ENCODE measurements at regions not wholly inside any gene's neighbourhood (a gene's known extent, or its start where the extent isn't known, plus 50 kb on each side); places are given as distances from the start of the nearest gene placed in this dataset.

DNA sequence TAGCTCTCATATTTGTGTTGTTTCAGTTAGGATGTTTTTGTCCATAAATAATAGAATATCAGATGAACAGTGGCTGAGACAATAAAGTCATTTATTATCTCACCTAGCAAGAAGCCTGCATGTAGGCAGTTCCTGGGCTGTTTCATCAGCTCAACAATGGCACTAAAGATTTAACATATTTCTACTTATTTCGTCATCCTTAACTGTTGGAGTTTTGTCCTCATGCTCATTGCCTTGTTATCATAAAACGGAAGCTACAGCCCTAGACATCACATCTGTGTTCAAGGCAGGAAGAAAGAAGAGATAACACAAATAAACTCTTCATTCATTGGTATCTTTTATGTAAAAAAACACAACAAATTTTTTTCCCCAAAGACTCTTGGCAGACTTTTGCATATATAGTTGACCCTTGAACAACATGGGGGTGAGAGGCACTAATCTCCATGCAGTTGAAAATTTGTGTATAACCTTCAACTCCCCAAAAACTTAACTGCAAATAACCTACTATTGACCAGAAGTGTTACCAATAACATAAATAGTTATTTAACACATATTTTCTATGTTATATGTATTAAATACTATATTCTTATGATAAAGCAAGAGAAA, 277.2 kb upstream of the ADRA1B start:
- DNase-seq (ENCODE audit: low read depth in 3 of 3, low spot score in 2 of 3): no peak

DNA sequence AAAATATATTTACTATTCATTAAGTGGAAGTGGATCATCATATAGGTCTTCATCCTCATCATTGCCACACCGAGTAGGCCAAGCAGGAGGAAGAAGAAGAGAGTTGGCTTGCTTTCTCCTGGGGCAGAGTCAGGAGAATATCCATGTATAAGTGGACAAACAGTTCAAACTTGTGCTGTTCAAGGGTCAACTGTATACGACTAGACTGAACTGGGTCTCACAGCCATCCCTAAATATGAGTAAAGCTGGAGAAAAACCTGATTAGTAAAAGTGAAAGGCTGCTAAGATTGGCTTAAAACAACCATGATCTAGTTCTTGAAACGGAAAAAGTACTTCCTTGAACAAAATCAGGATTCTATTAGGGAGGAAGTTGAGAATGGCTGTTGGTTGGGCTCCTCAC, 276.7 kb upstream of the ADRA1B start:
- DNase-seq (ENCODE audit: low read depth in 3 of 3, low spot score in 2 of 3): no peak

DNA sequence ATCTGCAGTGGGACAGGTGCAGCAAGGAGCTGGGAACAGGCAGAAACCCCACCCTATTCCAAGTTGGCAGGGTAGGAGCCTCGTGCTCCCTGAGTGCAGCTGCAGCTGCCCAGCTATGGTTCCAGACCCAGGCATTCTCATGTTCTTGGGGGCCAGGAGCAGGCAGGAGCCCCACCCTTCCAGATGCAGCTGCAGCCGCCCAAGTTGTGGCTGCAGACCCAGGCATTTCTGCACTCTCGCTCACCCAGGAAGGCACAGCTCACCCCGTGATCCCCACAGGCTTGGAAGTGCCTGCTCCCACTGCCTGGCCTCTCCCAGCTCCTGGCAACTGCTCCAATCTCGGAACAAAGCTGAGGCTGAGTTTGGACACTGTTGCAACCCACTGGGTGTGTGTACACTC, 275.8 kb upstream of the ADRA1B start:
- DNase-seq (ENCODE audit: low read depth in 3 of 3, low spot score in 2 of 3): no peak

DNA sequence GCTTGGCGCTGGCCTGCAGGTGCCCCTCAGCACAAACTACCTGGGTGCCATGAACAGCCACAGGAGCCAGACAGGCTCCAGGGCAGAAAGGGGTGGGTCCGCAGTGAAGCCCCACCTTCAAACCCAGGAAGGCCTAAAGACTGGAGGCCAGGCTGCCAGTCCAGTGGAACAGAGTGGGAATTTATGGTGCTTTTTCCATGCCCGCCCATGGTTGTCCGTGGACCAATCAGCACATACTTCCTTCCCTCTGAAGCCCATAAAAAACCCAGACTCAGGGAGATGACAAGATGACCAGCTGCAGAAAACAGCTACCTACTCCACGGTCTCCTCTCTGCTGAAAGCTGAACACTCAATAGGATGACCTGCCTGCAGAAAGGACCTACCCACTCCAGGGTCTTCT, 275.4 kb upstream of the ADRA1B start:
- DNase-seq (ENCODE audit: low read depth in 3 of 3, low spot score in 2 of 3): no peak

DNA sequence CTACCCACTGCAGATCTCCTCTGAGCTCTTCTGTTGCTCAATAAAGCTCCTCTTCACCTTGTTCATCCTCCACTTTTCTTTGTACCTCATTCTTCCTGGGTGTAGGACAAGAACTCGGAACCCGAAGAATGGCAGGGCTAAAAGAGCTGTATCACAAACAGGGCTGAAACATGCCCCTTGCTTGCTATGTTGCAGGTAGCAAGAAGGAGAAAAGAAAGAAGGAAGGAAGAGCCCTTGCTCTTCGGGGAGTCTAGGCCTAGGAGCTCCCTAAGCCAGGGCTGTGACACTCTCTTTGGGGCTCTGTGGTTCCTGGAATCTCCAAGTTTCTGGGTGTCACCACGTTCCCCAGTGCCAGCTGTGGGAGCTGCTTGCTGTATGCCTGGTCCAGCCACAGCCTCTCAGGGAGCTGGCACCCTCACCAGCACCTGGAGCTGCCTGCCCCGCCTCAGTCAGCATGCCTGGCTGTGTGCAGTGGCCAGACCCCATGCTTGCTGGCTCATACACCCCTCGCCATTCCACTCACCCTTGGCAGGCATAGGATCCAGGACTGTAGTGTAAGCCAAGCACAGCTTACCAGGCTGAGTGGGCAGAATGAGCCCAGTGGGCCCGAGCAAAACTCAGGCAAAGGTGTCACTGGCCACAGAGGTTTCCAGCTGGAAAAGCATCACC, 274.8 kb upstream of the ADRA1B start:
- no peak for DNase-seq (ENCODE audit: low read depth in 3 of 3, low spot score in 2 of 3)

GRCh38 chr5:159642379-159642778, 273.9 kb upstream of the ADRA1B start:
- no peak for DNase-seq (ENCODE audit: low read depth in 3 of 3, low spot score in 2 of 3)

DNA sequence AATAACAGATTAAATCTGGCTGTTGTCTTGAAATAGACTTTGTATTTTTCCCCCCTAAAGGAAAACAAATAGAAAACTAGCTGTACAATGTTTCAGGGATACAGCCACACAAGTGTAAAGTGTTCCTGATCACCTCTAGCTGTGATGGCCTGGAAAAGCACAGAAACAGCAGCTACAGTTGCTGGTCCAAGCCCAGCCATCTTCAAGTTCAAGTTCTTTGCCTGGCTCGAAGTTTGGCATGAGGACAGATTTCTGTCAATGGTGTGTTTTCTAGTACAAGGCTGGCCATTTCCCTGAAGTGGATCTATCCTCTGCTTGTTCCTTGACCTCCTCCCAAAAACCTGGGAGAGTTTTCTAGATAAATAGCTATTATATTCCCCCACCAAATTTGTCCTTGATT, 272.2 kb upstream of the ADRA1B start:
- no peak for DNase-seq (ENCODE audit: low read depth in 3 of 3, low spot score in 2 of 3)

DNA sequence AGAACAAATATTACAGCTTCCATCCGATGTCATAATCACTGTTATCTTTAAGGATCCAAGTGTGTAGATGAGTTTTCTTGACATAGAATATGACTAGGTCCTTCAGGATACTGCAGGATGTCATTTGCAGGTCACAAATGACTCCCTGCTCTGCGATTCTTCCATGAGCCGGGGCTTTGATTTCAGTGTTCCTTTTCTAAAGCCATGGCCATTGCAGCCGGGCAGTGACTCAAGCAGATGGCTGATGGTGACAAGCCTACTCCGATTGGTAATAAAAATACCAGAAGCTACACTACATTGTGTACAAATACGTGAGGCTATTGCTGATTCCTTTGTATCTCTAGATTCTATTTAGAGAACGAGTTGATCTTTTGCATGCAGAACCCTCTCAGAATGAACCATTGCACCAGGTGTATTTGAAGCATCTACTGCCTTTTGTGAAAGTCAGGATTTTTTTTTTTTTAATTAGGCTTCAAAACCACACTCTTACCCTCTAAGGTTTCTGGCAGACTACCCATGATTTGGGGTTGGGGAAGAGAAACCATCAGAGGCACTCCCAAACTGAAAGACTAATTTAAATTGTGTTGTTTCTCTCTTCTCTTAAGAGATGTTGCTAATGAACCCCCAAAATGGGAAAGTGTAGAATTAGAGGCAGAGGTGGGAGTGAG, 271.0 kb upstream of the ADRA1B start:
- no peak for DNase-seq (ENCODE audit: low read depth in 3 of 3, low spot score in 2 of 3)

DNA sequence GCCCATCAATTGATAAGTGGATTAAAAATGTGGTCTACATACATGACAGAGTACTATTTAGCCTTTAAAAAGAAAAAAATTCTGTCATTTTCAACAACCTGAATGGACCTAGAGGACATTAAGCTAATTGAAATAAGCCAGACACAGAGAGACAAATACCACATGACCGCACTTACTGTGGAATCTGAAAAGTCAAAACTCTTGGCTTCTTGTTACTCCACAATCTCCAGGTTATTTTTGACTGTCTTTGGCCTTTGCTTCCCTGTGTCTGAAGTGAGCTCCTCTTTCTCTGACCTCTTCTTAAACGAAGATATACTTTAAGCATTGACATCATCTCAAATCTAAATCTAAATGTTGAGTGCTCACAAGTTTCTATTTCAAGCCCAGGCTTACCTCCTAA, 265.5 kb upstream of the ADRA1B start:
- DNase-seq (ENCODE audit: low read depth in 3 of 3, low spot score in 2 of 3): no peak

DNA sequence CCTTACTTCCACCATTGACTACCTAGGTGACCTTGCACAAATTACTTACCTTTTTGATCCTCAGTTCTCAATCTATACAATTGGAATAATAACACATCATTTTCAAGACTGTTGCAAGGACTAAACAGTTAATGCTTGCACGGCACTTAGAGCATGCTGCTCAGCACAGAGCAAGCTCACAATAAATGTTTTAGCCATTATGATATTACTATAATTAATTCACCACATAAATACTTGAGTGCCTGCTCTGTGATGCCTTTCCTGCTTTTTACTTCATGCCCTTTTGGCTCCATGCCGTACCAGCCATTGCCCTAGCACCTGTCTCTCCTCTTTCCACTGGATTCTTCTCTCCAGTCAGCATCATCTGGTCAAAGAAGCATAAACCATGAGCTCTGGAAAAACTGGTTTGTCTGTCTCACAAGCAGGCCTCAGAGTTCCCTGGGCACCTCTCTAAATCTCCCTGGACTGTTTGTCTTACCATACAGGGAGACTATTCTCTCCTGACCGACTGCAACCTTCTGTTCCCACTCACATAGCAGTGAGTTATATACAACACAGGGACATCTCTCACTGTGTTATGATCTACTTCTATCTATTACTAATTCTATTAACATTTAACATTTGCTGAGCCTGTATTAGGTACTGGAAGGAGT, 260.4 kb upstream of the ADRA1B start:
- DNase-seq (ENCODE audit: low read depth in 3 of 3, low spot score in 2 of 3): no peak

GRCh38 chr5:159657298-159657697, 259.0 kb upstream of the ADRA1B start:
- DNase-seq (ENCODE audit: low read depth in 3 of 3, low spot score in 2 of 3): no peak

DNA sequence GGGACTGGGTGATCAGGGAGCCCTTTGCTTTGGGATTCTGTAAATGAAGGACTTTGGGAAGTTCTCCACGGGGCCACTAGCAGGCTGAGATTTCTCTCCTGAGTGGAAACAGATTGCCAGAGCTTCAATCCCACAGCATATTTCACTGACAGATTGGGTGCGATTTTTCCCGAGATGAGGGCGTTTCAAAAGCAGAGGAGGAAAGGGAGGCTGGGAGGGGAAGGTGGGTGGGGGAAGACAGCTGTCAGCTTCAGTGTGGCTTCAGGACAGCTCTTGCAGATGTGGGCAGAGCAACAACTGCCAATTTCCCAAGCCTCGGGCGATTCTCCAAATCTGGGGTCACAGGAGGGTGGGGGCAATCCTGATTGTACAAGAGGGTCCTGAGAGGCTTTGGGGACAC, 258.5 kb upstream of the ADRA1B start:
- no peak for DNase-seq (ENCODE audit: low read depth in 3 of 3, low spot score in 2 of 3)

DNA sequence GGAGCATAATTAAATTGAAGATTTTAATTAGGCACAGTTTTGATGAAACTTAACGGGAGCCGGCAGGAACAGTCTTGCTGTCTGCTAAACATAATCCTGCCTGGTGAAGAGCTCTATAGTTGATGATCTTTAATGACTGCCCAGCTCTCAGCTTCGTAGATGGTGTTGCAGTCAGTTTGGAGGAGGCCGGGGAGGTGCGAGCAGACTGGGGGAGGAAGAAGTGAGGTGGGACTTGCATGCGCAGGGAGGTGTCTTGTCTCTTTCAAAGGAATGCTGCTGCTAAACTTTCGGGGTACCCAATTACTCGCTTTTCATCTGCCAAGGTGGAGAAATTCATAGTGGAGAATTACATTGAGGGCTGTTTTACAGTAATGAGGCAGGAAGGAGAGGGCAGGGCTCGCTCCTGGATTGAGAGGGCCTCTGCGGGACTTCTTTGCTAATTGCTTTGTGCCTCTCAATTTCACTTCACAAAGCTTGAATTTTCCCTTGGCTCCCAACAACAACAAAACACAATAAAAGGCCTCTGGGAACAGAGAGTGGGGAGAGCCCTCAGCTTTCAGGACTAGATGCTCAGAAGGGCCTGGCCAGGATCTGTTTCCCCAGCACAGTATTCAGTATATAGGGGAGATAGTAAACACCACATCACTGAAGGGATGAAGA, 257.9 kb upstream of the ADRA1B start:
- DNase-seq (ENCODE audit: low read depth in 3 of 3, low spot score in 2 of 3): no peak

GRCh38 chr5:159660401-159660800, 255.9 kb upstream of the ADRA1B start:
- DNase-seq (ENCODE audit: low read depth in 3 of 3, low spot score in 2 of 3): no peak

DNA sequence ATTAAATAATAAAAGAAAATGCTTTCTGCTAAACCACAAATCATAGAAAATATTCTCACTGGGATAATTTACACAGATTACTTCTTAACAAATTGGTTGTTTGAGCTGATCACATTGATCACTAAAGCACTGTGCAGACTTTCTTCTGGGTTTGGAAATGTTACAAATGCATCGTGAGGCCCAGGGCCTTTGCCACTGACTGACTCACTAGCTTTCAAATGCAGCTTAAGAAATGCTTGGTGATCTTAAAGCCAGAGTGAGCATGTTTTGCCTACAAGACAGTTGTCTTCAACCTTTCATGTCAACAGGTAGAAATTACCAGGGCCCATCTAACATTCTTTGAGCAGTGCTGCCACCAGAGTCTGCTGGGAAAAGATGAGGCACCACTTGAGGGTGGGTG, 252.3 kb upstream of the ADRA1B start:
- DNase-seq (ENCODE audit: low read depth in 3 of 3, low spot score in 2 of 3): no peak

- peak in 1 of 3 donors; percentile 2 for DNase-seq (ENCODE audit: low read depth in 3 of 3, low spot score in 2 of 3)
Measured at GRCh38 chr5:159667286-159667685, 249.0 kb upstream of the ADRA1B start.

DNA sequence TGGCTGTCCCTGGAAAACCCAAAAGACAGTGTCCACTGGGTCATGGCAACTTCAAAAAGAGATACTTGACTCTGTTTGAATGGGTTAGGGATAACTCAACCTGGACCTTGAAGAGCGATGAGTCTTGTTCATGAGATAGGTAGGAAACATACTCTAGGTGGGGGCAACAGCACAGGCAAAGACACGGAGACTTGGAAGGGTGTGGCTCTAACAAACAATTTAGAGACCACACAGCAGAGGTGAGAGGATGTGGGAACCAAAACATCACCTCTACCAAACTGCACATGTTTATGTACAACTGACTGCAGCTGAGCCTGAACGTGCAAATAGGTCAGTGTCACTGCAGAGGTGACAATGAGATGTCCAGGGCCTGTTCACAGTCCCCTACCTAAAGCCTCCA, 247.7 kb upstream of the ADRA1B start:
- no peak for DNase-seq (ENCODE audit: low read depth in 3 of 3, low spot score in 2 of 3)

- DNase-seq (ENCODE audit: low read depth in 3 of 3, low spot score in 2 of 3): no peak
Measured at GRCh38 chr5:159669559-159669958, 246.7 kb upstream of the ADRA1B start.

GRCh38 chr5:159671886-159672285, 244.4 kb upstream of the ADRA1B start:
- DNase-seq (ENCODE audit: low read depth in 3 of 3, low spot score in 2 of 3): no peak

DNA sequence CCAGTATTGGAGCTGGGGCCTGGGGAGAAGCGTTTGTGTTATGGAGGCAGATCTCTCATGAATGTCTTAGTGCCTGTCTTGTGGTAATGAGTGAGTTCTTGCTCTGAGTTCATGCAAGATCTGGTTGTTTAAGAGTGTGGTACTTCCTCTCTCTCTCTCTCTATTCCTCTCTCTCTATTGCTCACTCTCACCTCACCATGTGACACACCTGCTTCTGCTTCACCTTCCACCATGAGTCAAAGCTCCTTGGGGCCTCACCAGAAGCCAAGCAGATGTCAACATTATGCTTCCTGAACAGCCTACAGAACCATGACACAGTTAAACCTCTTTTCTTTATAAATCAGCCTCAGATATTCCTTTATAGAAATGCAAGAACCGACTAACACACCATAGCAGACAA, 242.7 kb upstream of the ADRA1B start:
- no peak for DNase-seq (ENCODE audit: low read depth in 3 of 3, low spot score in 2 of 3)

- no peak for DNase-seq (ENCODE audit: low read depth in 3 of 3, low spot score in 2 of 3)
Measured at GRCh38 chr5:159678657-159679392, 237.5 kb upstream of the ADRA1B start.
